IPS-18a (cell line): ENCODE measurements at regions not wholly inside any gene's neighbourhood (a gene's known extent, or its start where the extent isn't known, plus 50 kb on each side); places are given as distances from the start of the nearest gene placed in this dataset.
"Not testable (repeated sequence)": the region's sequence is repeated elsewhere in the genome, so short reads cannot be mapped to it uniquely, and the experiment has no call there.

Experiments
- H3K27ac ChIP-seq: one replicate; pipeline ENCODE4 v1.5.1; 2013; ENCODE audit warnings: low read length
- H3K27me3 ChIP-seq: one replicate; pipeline ENCODE4 v1.6.1; 2013; ENCODE audit warnings: mild to moderate bottlenecking, low read length; ENCODE audit not compliant: control insufficient read depth, insufficient read depth
- H3K36me3 ChIP-seq: one replicate; pipeline ENCODE4 v1.6.1; 2013; ENCODE audit warnings: low read depth, low read length; ENCODE audit not compliant: control insufficient read depth
- H3K4me1 ChIP-seq: one replicate; pipeline ENCODE4 v1.6.1; 2013; ENCODE audit warnings: low read depth, low read length; ENCODE audit not compliant: control insufficient read depth
- H3K4me3 ChIP-seq: one replicate; pipeline ENCODE4 v1.5.1; 2013; ENCODE audit warnings: low read length
- H3K9ac ChIP-seq: one replicate; pipeline ENCODE4 v1.6.1; 2013; ENCODE audit warnings: mild to moderate bottlenecking, low read length, moderate library complexity
- H3K9me3 ChIP-seq: one replicate; pipeline ENCODE4 v1.6.1; 2013; ENCODE audit warnings: low read depth, low read length; ENCODE audit not compliant: control insufficient read depth

- H3K4me1 ChIP-seq, H3K36me3 ChIP-seq, H3K4me3 ChIP-seq, H3K27ac ChIP-seq, H3K27me3 ChIP-seq, H3K9ac ChIP-seq: not testable (repeated sequence)
- peaks cover 12% of the 10 kb centered on the region for H3K9me3 ChIP-seq
Measured at GRCh38 chr9:63785059-63785458, 1500.0 kb downstream of the FOXD4L5 start.

GRCh38 chr9:63784421-63784820, 1500.6 kb downstream of the FOXD4L5 start:
- H3K27me3 ChIP-seq, H3K36me3 ChIP-seq, H3K9me3 ChIP-seq, H3K4me3 ChIP-seq, H3K4me1 ChIP-seq, H3K27ac ChIP-seq, H3K9ac ChIP-seq: not testable (repeated sequence)

- not testable (repeated sequence) for H3K4me3 ChIP-seq, H3K27me3 ChIP-seq, H3K9ac ChIP-seq
Measured at GRCh38 chr9:63781817-63782439, 1503.1 kb downstream of the FOXD4L5 start.

GRCh38 chr9:63781390-63781789, 1503.6 kb downstream of the FOXD4L5 start:
- not testable (repeated sequence) for H3K27me3 ChIP-seq, H3K4me3 ChIP-seq

More at GRCh38 chr9:63781817-63782439, 1503.1 kb downstream of the FOXD4L5 start:
- not testable (repeated sequence) for H3K36me3 ChIP-seq, H3K9me3 ChIP-seq, H3K27ac ChIP-seq, H3K4me1 ChIP-seq

GRCh38 chr9:63776220-63776619, 1508.8 kb downstream of the FOXD4L5 start:
- H3K4me1 ChIP-seq, H3K36me3 ChIP-seq, H3K27me3 ChIP-seq, H3K4me3 ChIP-seq, H3K27ac ChIP-seq, H3K9ac ChIP-seq, H3K9me3 ChIP-seq: not testable (repeated sequence)

More at GRCh38 chr9:63781390-63781789, 1503.6 kb downstream of the FOXD4L5 start:
- H3K4me1 ChIP-seq, H3K9ac ChIP-seq, H3K36me3 ChIP-seq, H3K9me3 ChIP-seq, H3K27ac ChIP-seq: not testable (repeated sequence)

- H3K36me3 ChIP-seq, H3K27me3 ChIP-seq, H3K4me3 ChIP-seq, H3K27ac ChIP-seq, H3K9ac ChIP-seq, H3K9me3 ChIP-seq, H3K4me1 ChIP-seq: not testable (repeated sequence)
Measured at GRCh38 chr9:63775092-63775426, 1510.0 kb downstream of the FOXD4L5 start.

GRCh38 chr9:63774369-63775091, 1510.5 kb downstream of the FOXD4L5 start:
- not testable (repeated sequence) for H3K9ac ChIP-seq, H3K4me3 ChIP-seq, H3K27me3 ChIP-seq, H3K27ac ChIP-seq, H3K9me3 ChIP-seq, H3K36me3 ChIP-seq, H3K4me1 ChIP-seq

- not testable (repeated sequence) for H3K27ac ChIP-seq, H3K9ac ChIP-seq, H3K4me3 ChIP-seq, H3K27me3 ChIP-seq, H3K4me1 ChIP-seq, H3K36me3 ChIP-seq
- peaks cover 17% of the 10 kb centered on the region for H3K9me3 ChIP-seq
Measured at GRCh38 chr9:63762230-63762629, 1522.8 kb downstream of the FOXD4L5 start.

- H3K4me1 ChIP-seq, result not testable (repeated sequence)
Measured at GRCh38 chr9:63729021-63729420, 1556.0 kb downstream of the FOXD4L5 start.

GRCh38 chr9:63728287-63728686, 1556.7 kb downstream of the FOXD4L5 start:
- no peak overlapping the region for H3K9ac ChIP-seq
- no peak overlapping the region for H3K27ac ChIP-seq
- H3K4me3 ChIP-seq, result no peak overlapping the region
- no peaks in the 10 kb centered on the region for H3K4me1 ChIP-seq
- peaks cover 11% of the 10 kb centered on the region for H3K9me3 ChIP-seq
- no peaks in the 10 kb centered on the region for H3K36me3 ChIP-seq
- H3K27me3 ChIP-seq, result no peaks in the 10 kb centered on the region

More at GRCh38 chr9:63729021-63729420, 1556.0 kb downstream of the FOXD4L5 start:
- H3K36me3 ChIP-seq, H3K4me3 ChIP-seq, H3K9ac ChIP-seq, H3K27me3 ChIP-seq, H3K27ac ChIP-seq: not testable (repeated sequence)
- peaks cover 11% of the 10 kb centered on the region for H3K9me3 ChIP-seq

GRCh38 chr9:63708285-63708684, 1576.7 kb downstream of the FOXD4L5 start:
- not testable (repeated sequence) for H3K4me3 ChIP-seq, H3K9me3 ChIP-seq

GRCh38 chr9:63704456-63704855, 1580.6 kb downstream of the FOXD4L5 start:
- not testable (repeated sequence) for H3K9ac ChIP-seq, H3K4me3 ChIP-seq, H3K27ac ChIP-seq, H3K36me3 ChIP-seq, H3K27me3 ChIP-seq, H3K9me3 ChIP-seq, H3K4me1 ChIP-seq

More at GRCh38 chr9:63708285-63708684, 1576.7 kb downstream of the FOXD4L5 start:
- not testable (repeated sequence) for H3K36me3 ChIP-seq, H3K27me3 ChIP-seq, H3K9ac ChIP-seq, H3K27ac ChIP-seq, H3K4me1 ChIP-seq
